ENCODE measurements at regions not wholly inside any gene's neighbourhood (a gene's known extent, or its start where the extent isn't known, plus 50 kb on each side); places are given as distances from the start of the nearest gene placed in this dataset.

DNA sequence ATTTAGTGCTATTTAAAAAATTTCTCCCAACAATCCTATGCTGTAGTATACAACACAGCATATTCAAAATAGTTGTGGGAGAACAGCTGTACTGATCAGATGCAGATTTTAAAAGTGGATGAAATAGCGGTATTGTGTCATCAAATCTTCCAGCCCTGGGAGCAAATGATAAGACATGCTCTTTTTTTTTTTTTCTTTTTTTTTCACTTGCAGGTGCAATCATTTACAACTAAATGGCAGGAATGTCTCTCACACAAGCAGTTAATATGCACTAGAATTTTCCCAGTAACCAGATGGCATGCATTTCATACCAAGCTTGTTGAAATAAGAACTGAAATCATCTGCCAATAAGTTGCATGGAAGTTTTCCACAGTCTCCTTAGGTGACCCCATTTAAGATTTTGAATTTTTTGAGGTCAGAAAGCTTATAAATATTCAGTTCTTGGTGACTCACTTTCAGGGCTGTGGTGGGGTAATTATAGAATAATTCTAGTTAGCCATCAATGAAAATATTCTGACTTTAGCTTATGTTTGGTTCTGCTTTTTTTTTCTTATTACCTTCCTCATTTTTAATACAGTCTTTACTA is 623.9 kb upstream of the NR5A2 start:
- H3K27me3 ChIP-seq = no peaks in the 10 kb centered on the region
- no peak overlapping the region for H3K27ac ChIP-seq
- intact Hi-C loops (cut with DNase I) = no loop called here
- no peak overlapping the region for H3K9ac ChIP-seq (ENCODE audit: low read depth in 2 of 2, low read length in 2 of 2)
- H3K36me3 ChIP-seq = no peaks in the 10 kb centered on the region
- H3K4me3 ChIP-seq = no peak overlapping the region
- no peaks in the 10 kb centered on the region for H3K9me3 ChIP-seq
- DNase-seq = no peak
- no peaks in the 10 kb centered on the region for H3K4me1 ChIP-seq
- TF ChIP-seq CTCF (IDR thresholded peaks at IDR 0.05) = no peak

DNA sequence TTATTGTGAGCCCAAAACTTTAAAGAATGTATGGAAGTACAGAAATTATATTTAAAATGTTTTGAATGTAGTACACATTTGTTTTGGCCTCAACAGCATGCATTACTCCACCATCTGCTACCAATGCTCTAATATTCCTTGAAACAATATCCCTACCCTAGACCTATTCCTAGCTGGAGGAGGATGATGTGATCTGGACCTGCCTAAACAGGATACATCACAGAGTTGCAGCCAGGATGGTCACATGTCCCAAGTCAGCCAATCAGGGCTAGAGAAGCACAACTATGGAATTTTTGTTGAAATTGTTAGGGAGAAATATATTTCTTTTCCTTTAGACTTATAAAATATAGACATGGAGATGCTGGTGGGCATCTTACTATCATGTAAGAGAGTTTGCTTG is 623.3 kb upstream of the NR5A2 start:
- TF ChIP-seq CTCF (IDR thresholded peaks at IDR 0.05) = no peak

DNA sequence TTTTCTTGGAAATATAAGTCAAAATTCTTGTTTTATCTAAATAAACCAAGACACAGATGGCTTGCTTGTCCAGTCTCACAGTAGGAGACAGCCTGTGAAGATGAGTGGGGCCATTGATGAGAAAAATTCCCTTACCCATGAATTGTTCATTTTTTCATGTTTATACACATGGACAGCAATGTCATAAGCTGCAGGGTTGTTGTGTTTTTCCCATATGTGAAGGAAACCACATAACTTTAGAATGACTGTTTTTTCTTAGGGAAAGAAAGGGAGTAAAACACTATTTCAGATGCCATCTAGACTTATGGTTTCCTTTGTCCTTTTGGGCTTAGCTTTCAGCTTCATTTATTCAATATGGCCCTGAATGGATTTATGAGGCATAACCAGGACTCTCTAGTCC is 622.5 kb upstream of the NR5A2 start:
- intact Hi-C loops (cut with DNase I) = no loop called here
- TF ChIP-seq CTCF (IDR thresholded peaks at IDR 0.05) = no peak

More for the DNA sequence above, 623.3 kb upstream of the NR5A2 start:
- Histone ChIP-seq H3K4me1 (no peaks in the 10 kb centered on the region), H3K27me3 (no peaks in the 10 kb centered on the region), H3K9ac (ENCODE audit: low read depth in 2 of 2, low read length in 2 of 2) (no peak overlapping the region), H3K27ac (no peak overlapping the region), H3K9me3 (no peaks in the 10 kb centered on the region), H3K4me3 (no peak overlapping the region), H3K36me3 (no peaks in the 10 kb centered on the region)
- DNase-seq = no peak
- intact Hi-C loops (cut with DNase I) = no loop called here

DNA sequence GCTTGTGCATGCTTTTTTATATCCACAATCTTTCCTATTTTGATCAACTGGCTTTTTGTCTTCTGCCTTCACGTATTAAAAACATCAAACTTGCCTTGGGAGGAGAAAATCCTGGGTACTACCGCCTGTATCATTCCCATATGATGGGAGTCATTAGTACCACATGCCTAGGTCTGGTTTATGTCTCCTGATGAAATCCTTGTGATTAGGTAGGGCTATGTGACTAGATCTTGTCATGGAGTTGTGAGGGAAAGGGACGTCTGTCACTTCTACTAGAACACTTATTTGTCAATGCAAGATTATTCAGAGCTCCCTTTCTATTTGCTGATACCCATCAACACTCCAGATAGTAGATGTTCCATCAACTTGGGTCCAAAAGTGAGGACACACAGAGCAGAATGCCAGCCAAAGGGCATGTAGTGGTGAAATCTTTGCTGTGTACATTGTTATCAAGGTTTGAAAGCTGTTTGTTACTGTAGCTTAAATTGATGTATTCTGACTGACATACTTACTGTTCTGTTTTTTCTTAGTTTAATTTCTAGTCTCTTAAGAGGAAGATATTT is 621.8 kb upstream of the NR5A2 start:
- no peaks in the 10 kb centered on the region for H3K9me3 ChIP-seq
- no peak for DNase-seq
- H3K36me3 ChIP-seq = no peaks in the 10 kb centered on the region
- H3K4me1 ChIP-seq = no peaks in the 10 kb centered on the region
- no peak overlapping the region for H3K9ac ChIP-seq (ENCODE audit: low read depth in 2 of 2, low read length in 2 of 2)
- no peak overlapping the region for H3K27ac ChIP-seq
- intact Hi-C loops (cut with DNase I) = no loop called here
- no peaks in the 10 kb centered on the region for H3K27me3 ChIP-seq
- no peak for TF ChIP-seq CTCF (IDR thresholded peaks at IDR 0.05)
- no peak overlapping the region for H3K4me3 ChIP-seq

More for the DNA sequence above, 622.5 kb upstream of the NR5A2 start:
- Histone ChIP-seq H3K27me3 (no peaks in the 10 kb centered on the region), H3K36me3 (no peaks in the 10 kb centered on the region), H3K27ac (no peak overlapping the region), H3K9ac (ENCODE audit: low read depth in 2 of 2, low read length in 2 of 2) (no peak overlapping the region), H3K9me3 (no peaks in the 10 kb centered on the region), H3K4me1 (no peaks in the 10 kb centered on the region), H3K4me3 (no peak overlapping the region)
- DNase-seq = no peak

DNA sequence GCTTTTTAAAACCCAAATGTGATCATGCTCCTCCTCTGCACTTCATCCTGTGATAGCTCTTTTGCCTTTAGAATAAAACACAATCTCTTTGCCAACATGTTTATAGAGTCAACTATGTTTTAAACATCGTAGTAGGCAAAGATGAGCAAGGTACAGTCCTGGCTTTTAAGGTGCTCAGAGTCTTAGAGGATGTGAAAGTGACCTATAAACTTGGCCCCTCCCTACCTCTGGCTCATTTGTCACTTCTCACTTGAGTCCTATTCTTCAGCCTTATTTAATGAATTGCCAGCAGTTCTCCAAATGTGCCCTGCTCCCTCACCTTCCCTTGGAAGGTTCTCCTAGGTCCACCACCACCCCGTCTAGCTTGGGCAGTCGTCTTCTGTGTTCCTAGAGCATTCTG is 617.0 kb upstream of the NR5A2 start:
- H3K9me3 ChIP-seq = no peaks in the 10 kb centered on the region
- no peaks in the 10 kb centered on the region for H3K36me3 ChIP-seq
- no peak overlapping the region for H3K27ac ChIP-seq
- H3K27me3 ChIP-seq = no peaks in the 10 kb centered on the region
- no peak for DNase-seq
- H3K4me3 ChIP-seq = no peak overlapping the region
- TF ChIP-seq CTCF (IDR thresholded peaks at IDR 0.05) = no peak
- no peaks in the 10 kb centered on the region for H3K4me1 ChIP-seq
- intact Hi-C loops (cut with DNase I) = no loop called here
- no peak overlapping the region for H3K9ac ChIP-seq (ENCODE audit: low read depth in 2 of 2, low read length in 2 of 2)

All from colonic mucosa (tissue), 4 donors.